GM12878 (cell line): ENCODE measurements at regions not wholly inside any gene's neighbourhood (a gene's known extent, or its start where the extent isn't known, plus 50 kb on each side); places are given as distances from the start of the nearest gene placed in this dataset.

ENCODE experiments used
- CTCF ChIP-seq, 3 experiments: IDR thresholded peaks in 2 of 3; conservative IDR thresholded peaks in 1 of 3; 2 replicates each; pipeline ENCODE4 v1.5.1; 2011; ENCODE audit warnings: low read depth in 3 of 3, low read length in 3 of 3, mild to moderate bottlenecking in 3 of 3, control low read depth in 2 of 3, moderate library complexity in 2 of 3, inconsistent platforms in 1 of 3, mixed read lengths in 1 of 3; ENCODE audit not compliant: control insufficient read depth in 2 of 3, insufficient read depth in 1 of 3; ENCODE audit errors: extremely low read depth in 1 of 3
- EP300 ChIP-seq, 2 experiments: fragments of 150-350 bp in 1 of 2; IDR thresholded peaks; 2 replicates each; pipeline ENCODE4 v1.6.1; 2011 to 2012; ENCODE audit warnings: low read depth in 2 of 2, low read length in 2 of 2, borderline replicate concordance in 1 of 2, improper control_type of control experiment in 1 of 2, inconsistent platforms in 1 of 2; ENCODE audit not compliant: control insufficient read depth in 1 of 2
- ESRRA ChIP-seq: IDR thresholded peaks from 2 replicates; pipeline ENCODE4 v1.6.1; 2012; ENCODE audit warnings: mild to moderate bottlenecking, low read length, improper control_type of control experiment
- SRF ChIP-seq, 2 experiments: IDR thresholded peaks; 2 replicates each; pipeline ENCODE4 v1.6.1; 2011; ENCODE audit warnings: low read depth in 2 of 2, low read length in 2 of 2, mild to moderate bottlenecking in 1 of 2, moderate library complexity in 1 of 2

DNA sequence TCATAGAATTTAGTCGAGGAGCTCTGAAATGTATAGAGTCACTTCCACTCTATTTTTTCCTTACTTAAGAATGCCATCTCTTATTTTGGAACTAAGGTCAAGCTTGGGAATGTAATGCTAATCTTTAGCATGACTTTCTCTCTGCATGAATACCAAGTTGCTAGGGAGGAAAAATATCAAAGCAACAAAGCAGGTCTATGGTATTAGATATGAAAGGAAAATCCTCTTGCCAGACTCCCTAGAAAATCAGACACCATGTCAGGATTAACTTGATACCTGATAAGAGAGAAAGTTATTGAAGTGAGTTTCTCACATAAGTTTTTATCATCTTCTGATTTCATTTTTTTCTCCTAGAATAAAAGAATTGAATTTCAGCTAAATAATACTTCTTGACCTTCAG is 341.7 kb upstream of the ZNF804A start:
- TF ChIP-seq CTCF (IDR thresholded peaks at IDR 0.05 in 2 of 3, conservative IDR thresholded peaks at IDR 0.05 in 1 of 3; ENCODE audit: control insufficient read depth in 2 of 3, extremely low read depth in 1 of 3, insufficient read depth in 1 of 3, low read depth in 3 of 3, low read length in 3 of 3): no peak
- TF ChIP-seq SRF (IDR thresholded peaks at IDR 0.05; ENCODE audit: low read depth in 2 of 2, low read length in 2 of 2): no peak
- TF ChIP-seq ESRRA: no peak
- no peak for TF ChIP-seq EP300 (IDR thresholded peaks at IDR 0.05; ENCODE audit: borderline replicate concordance in 1 of 2, control insufficient read depth in 1 of 2, low read depth in 2 of 2, low read length in 2 of 2)
